ENCODE measurements at regions not wholly inside any gene's neighbourhood (a gene's known extent, or its start where the extent isn't known, plus 50 kb on each side); places are given as distances from the start of the nearest gene placed in this dataset.

DNA sequence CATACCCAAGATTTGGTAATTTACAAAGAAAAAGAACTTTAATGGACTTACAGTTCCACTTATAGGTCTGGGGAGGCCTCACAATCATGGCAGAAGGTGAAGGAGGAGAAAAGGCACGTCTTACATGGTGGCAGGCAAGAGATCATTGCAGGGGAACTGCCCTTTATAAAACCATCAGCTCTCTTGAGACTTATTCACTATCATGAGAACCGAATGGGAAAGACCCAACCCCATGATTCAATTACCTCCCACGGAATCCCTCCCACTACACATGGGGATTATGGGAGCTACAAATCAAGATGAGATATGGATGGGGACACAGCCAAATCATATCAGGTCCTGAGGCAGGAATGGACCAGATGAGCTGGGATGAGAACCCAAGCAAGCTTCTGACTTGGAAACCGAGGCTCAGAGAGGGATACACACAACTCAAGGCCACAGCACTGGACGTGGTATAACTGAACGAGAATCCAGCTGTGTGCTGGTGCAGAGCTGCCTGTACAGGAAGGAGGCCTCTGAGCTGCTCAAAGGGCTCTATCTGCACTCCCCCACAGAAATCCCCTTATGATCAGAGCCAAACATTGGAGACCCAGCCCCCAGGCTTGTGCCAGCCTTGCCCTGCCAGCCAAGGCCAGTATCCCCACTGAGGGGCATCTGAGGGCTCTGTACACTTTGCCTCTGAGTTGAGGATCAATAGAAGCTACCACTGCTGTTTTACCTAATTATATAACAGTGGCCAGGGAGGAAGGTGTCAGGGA lies 137.8 kb downstream of the CEBPB start:
- TF ChIP-seq, protein P1, sequence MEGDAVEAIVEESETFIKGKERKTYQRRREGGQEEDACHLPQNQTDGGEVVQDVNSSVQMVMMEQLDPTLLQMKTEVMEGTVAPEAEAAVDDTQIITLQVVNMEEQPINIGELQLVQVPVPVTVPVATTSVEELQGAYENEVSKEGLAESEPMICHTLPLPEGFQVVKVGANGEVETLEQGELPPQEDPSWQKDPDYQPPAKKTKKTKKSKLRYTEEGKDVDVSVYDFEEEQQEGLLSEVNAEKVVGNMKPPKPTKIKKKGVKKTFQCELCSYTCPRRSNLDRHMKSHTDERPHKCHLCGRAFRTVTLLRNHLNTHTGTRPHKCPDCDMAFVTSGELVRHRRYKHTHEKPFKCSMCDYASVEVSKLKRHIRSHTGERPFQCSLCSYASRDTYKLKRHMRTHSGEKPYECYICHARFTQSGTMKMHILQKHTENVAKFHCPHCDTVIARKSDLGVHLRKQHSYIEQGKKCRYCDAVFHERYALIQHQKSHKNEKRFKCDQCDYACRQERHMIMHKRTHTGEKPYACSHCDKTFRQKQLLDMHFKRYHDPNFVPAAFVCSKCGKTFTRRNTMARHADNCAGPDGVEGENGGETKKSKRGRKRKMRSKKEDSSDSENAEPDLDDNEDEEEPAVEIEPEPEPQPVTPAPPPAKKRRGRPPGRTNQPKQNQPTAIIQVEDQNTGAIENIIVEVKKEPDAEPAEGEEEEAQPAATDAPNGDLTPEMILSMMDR (IDR thresholded peaks at IDR 0.05; ENCODE audit: insufficient read depth, low read length, poor library complexity, severe bottlenecking) = no peak
- no peak for TF ChIP-seq EZH2phosphoT487 (conservative IDR thresholded peaks at IDR 0.05; ENCODE audit: low read length)

Data from SU-DHL-6 (cell line).